Neural cell (in vitro differentiated cells): ENCODE measurements at regions not wholly inside any gene's neighbourhood (a gene's known extent, or its start where the extent isn't known, plus 50 kb on each side); places are given as distances from the start of the nearest gene placed in this dataset.

Experiments used
- CTCF ChIP-seq: fragments of 450-650 bp; IDR thresholded peaks from 2 replicates; pipeline ENCODE4 v1.5.1; 2014; ENCODE audit warnings: antibody characterized with exemption, mild to moderate bottlenecking, moderate library complexity; ENCODE audit not compliant: poor library complexity, severe bottlenecking
- EP300 ChIP-seq: fragments of 450-650 bp; conservative IDR thresholded peaks from 2 replicates; pipeline ENCODE4 v1.6.1; 2014; ENCODE audit warnings: antibody characterized with exemption, mild to moderate bottlenecking, moderate library complexity; ENCODE audit not compliant: poor library complexity, severe bottlenecking

- TF ChIP-seq EP300 (no peak), CTCF (no peak)
Measured at GRCh38 chr22:48143856-48144255, 1381.4 kb downstream of the TBC1D22A start.
